ENCODE measurements at regions not wholly inside any gene's neighbourhood (a gene's known extent, or its start where the extent isn't known, plus 50 kb on each side); places are given as distances from the start of the nearest gene placed in this dataset.
A peak's percentile ranks its signal among the peaks of the same experiment; 100 is the strongest.
"Not testable (repeated sequence)": the region's sequence is repeated elsewhere in the genome, so short reads cannot be mapped to it uniquely, and the experiment has no call there.

DNA sequence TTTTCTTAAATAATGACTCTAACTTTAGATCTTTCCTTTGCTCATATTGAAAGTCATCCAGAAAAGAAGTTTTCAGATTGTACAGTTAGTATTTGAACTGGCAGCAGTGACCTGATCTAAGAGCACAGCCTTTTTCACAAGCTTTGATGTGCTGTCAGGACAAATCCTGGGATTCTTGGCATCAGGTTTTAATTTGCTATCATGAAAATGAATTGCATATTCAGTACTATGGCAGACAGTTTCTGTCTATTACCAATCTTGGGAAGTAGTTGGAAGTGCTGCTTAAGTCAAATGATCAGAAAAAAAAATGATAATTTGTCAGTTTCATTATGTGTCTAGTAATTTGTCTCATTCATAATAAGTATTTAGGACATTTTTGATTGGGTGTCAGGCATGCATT lies 925.6 kb upstream of the ARRDC3 start:
- H3K27me3 Mint-ChIP-seq (ENCODE audit: low read depth) = no peaks in the 10 kb centered on the region
- no peaks in the 10 kb centered on the region for H3K9me3 Mint-ChIP-seq (ENCODE audit: low read depth)
- no peaks in the 10 kb centered on the region for H3K36me3 Mint-ChIP-seq (ENCODE audit: low read depth)
- H3K27ac Mint-ChIP-seq (ENCODE audit: unreplicated experiment) = no peak overlapping the region
- no peak for DNase-seq (ENCODE audit: low spot score)
- TF ChIP-seq, protein P1, sequence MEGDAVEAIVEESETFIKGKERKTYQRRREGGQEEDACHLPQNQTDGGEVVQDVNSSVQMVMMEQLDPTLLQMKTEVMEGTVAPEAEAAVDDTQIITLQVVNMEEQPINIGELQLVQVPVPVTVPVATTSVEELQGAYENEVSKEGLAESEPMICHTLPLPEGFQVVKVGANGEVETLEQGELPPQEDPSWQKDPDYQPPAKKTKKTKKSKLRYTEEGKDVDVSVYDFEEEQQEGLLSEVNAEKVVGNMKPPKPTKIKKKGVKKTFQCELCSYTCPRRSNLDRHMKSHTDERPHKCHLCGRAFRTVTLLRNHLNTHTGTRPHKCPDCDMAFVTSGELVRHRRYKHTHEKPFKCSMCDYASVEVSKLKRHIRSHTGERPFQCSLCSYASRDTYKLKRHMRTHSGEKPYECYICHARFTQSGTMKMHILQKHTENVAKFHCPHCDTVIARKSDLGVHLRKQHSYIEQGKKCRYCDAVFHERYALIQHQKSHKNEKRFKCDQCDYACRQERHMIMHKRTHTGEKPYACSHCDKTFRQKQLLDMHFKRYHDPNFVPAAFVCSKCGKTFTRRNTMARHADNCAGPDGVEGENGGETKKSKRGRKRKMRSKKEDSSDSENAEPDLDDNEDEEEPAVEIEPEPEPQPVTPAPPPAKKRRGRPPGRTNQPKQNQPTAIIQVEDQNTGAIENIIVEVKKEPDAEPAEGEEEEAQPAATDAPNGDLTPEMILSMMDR (IDR thresholded peaks at IDR 0.05) = no peak
- peaks cover 32% of the 10 kb centered on the region for H3K4me1 Mint-ChIP-seq (ENCODE audit: low read depth)
- no peak overlapping the region for H3K4me3 Mint-ChIP-seq (ENCODE audit: unreplicated experiment)

DNA sequence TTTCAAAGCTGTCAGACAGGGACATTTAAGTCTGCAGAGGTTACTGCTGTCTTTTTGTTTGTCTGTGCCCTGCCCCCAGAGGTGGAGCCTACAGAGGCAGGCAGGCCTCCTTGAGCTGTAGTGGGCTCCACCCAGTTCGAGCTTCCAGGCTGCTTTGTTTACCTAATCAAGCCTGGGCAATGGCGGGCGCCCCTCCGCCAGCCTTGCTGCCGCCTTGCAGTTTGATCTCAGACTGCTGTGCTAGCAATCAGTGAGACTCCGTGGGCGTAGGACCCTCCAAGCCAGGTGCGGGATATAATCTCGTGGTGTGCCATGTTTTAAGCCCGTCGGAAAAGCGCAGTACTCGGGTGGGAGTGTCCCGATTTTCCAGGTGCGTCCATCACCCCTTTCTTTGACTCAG lies 919.2 kb upstream of the ARRDC3 start:
- not testable (repeated sequence) for H3K36me3 Mint-ChIP-seq (ENCODE audit: low read depth); H3K27ac Mint-ChIP-seq (ENCODE audit: unreplicated experiment); H3K9me3 Mint-ChIP-seq (ENCODE audit: low read depth); DNase-seq (ENCODE audit: low spot score); H3K4me3 Mint-ChIP-seq (ENCODE audit: unreplicated experiment); H3K4me1 Mint-ChIP-seq (ENCODE audit: low read depth); H3K27me3 Mint-ChIP-seq (ENCODE audit: low read depth)

DNA sequence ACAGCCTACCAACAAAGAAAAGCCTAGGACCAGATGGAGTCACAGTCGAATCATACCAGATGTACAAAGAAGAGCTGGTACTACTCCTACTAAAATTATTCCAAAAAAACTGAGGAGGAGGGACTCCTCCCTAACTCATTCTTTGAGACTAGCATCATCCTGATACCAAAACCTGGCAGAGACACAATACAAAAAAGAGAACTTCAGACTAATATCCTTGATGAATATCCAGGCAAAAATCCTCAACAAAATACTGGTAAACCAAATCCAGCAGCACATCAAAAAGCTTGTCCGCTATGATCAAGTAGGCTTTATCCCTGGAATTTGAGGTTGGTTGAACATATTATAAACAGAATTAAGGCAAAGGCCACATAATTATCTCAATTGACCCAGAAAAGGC lies 900.4 kb upstream of the ARRDC3 start:
- TF ChIP-seq, protein P1 (IDR thresholded peaks at IDR 0.05) = no peak
- peaks cover 29% of the 10 kb centered on the region for H3K9me3 Mint-ChIP-seq (ENCODE audit: low read depth)
- no peak overlapping the region for H3K27ac Mint-ChIP-seq (ENCODE audit: unreplicated experiment)
- H3K27me3 Mint-ChIP-seq (ENCODE audit: low read depth) = no peaks in the 10 kb centered on the region
- H3K4me1 Mint-ChIP-seq (ENCODE audit: low read depth) = no peaks in the 10 kb centered on the region
- DNase-seq (ENCODE audit: low spot score) = no peak
- H3K36me3 Mint-ChIP-seq (ENCODE audit: low read depth) = peaks cover 14% of the 10 kb centered on the region
- no peak overlapping the region for H3K4me3 Mint-ChIP-seq (ENCODE audit: unreplicated experiment)

GRCh38 chr5:92271750-92272149 lies 888.6 kb upstream of the ARRDC3 start:
- H3K4me1 Mint-ChIP-seq (ENCODE audit: low read depth); H3K36me3 Mint-ChIP-seq (ENCODE audit: low read depth); H3K27ac Mint-ChIP-seq (ENCODE audit: unreplicated experiment): not testable (repeated sequence)

GRCh38 chr5:92268343-92268742 lies 885.2 kb upstream of the ARRDC3 start:
- Mint-ChIP-seq H3K9me3 (ENCODE audit: low read depth) (no peaks in the 10 kb centered on the region), H3K36me3 (ENCODE audit: low read depth) (no peaks in the 10 kb centered on the region), H3K4me1 (ENCODE audit: low read depth) (no peaks in the 10 kb centered on the region), H3K27me3 (ENCODE audit: low read depth) (no peaks in the 10 kb centered on the region), H3K4me3 (ENCODE audit: unreplicated experiment) (no peak overlapping the region), H3K27ac (ENCODE audit: unreplicated experiment) (no peak overlapping the region)
- TF ChIP-seq, protein P1 (IDR thresholded peaks at IDR 0.05) = no peak
- peak; percentile 73 for DNase-seq (ENCODE audit: low spot score)

More at GRCh38 chr5:92271750-92272149, 888.6 kb upstream of the ARRDC3 start:
- not testable (repeated sequence) for H3K27me3 Mint-ChIP-seq (ENCODE audit: low read depth); H3K4me3 Mint-ChIP-seq (ENCODE audit: unreplicated experiment); DNase-seq (ENCODE audit: low spot score)
- peaks cover 12% of the 10 kb centered on the region for H3K9me3 Mint-ChIP-seq (ENCODE audit: low read depth)

GRCh38 chr5:92267830-92268229 lies 884.7 kb upstream of the ARRDC3 start:
- Mint-ChIP-seq H3K27me3 (ENCODE audit: low read depth) (no peaks in the 10 kb centered on the region), H3K4me3 (ENCODE audit: unreplicated experiment) (no peak overlapping the region), H3K4me1 (ENCODE audit: low read depth) (no peaks in the 10 kb centered on the region), H3K27ac (ENCODE audit: unreplicated experiment) (no peak overlapping the region), H3K36me3 (ENCODE audit: low read depth) (no peaks in the 10 kb centered on the region), H3K9me3 (ENCODE audit: low read depth) (no peaks in the 10 kb centered on the region)
- DNase-seq (ENCODE audit: low spot score) = peak; percentile 56
- TF ChIP-seq, protein P1 (IDR thresholded peaks at IDR 0.05) = no peak
